ENCODE measurements at regions not wholly inside any gene's neighbourhood (a gene's known extent, or its start where the extent isn't known, plus 50 kb on each side); places are given as distances from the start of the nearest gene placed in this dataset.
"Not testable (repeated sequence)": the region's sequence is repeated elsewhere in the genome, so short reads cannot be mapped to it uniquely, and the experiment has no call there.

GRCh38 chr6:125611573-125612344 lies 137.7 kb upstream of the HEY2 start:
- intact Hi-C loops (cut with DNase I) = loop anchor here in 1 of 2 donors (5.0 to 10.0 kb wide), 2 partner anchors 73 to 136 kb away; partner anchors contain the start of gene HEY2
- Histone ChIP-seq H3K27ac (ENCODE audit: low read depth in 1 of 2, low read length in 2 of 2) (peak overlapping the region; percentile 38 to 68), H3K27me3 (ENCODE audit: control insufficient read depth in 1 of 2, insufficient read depth in 2 of 2, low read length in 1 of 2) (no peaks in the 10 kb centered on the region), H3K4me1 (ENCODE audit: control insufficient read depth in 1 of 2, insufficient read depth in 2 of 2, low read length in 2 of 2) (no peaks in the 10 kb centered on the region), H3K9me3 (ENCODE audit: control insufficient read depth, low read length) (no peaks in the 10 kb centered on the region), H3K4me3 (ENCODE audit: low read length in 2 of 2) (peak overlapping the region in 1 of 2 donors; percentile 38), H3K36me3 (ENCODE audit: control insufficient read depth in 1 of 2, insufficient read depth in 2 of 2, low read length in 1 of 2) (no peaks in the 10 kb centered on the region)
- DNase-seq (peak in 1 of 2 donors; percentile 51), ATAC-seq (ENCODE audit: low FRiP score) (peak; percentile 91)
- WGBS, 2 donors = 3 to 4% methylated on average over 11 of the region's 11 CpGs

DNA sequence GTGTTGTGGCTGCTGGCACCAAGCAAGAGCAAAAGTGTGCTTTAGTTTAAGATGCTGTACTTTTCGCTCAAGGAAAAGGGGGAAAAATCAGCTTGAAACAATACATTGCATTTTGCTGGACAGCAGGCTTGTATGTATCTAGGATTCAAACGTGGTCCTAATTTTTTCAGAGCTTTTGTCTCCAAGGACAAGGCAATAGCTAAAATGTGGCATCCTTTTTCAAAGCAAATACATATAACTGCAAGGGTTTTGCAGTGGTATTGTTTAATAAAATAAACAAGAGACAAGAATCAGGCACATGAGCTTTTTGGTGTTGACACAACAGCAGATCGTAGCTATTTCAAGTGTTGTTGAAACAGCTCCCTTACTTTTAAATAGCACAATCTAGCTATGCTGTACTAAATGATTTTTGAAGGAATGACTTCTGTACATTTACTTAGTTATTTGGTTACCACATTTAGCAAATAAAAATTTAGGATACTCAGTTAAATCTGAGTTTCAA lies 137.0 kb upstream of the HEY2 start:
- H3K27ac ChIP-seq (ENCODE audit: low read depth in 1 of 2, low read length in 2 of 2) = peak overlapping the region; percentile 6 to 68
- no peaks in the 10 kb centered on the region for H3K27me3 ChIP-seq (ENCODE audit: control insufficient read depth in 1 of 2, insufficient read depth in 2 of 2, low read length in 1 of 2)
- peak overlapping the region in 1 of 2 donors; percentile 38 for H3K4me3 ChIP-seq (ENCODE audit: low read length in 2 of 2)
- intact Hi-C loops (cut with DNase I) = loop anchor here in 1 of 2 donors (5.0 to 10.0 kb wide), 2 partner anchors 72 to 135 kb away; partner anchors contain the start of gene HEY2
- H3K9me3 ChIP-seq (ENCODE audit: control insufficient read depth, low read length) = no peaks in the 10 kb centered on the region
- 2 to 3% methylated on average over 3 of the region's 3 CpGs for WGBS, 2 donors
- no peaks in the 10 kb centered on the region for H3K36me3 ChIP-seq (ENCODE audit: control insufficient read depth in 1 of 2, insufficient read depth in 2 of 2, low read length in 1 of 2)
- no peaks in the 10 kb centered on the region for H3K4me1 ChIP-seq (ENCODE audit: control insufficient read depth in 1 of 2, insufficient read depth in 2 of 2, low read length in 2 of 2)
- peak; percentile 46 for ATAC-seq (ENCODE audit: low FRiP score)
- no peak for DNase-seq

DNA sequence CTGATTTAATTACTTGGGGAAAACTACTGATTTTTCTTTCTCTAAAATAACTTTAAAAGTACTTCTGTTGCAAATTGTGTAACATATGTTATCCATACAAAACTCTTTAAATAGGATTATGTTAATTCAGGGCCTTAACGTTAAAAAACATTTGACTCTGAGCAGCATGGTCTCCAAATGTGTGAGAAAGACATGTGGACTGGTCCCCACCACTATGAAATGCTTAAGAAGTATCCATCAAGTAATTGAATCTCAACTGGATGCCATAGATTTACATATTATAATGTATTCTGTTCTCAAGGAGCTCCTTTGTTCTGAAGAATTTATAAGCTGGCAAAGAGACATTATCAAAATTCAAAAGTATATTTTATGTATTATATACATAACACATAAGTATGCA lies 130.8 kb upstream of the HEY2 start:
- Histone ChIP-seq H3K9me3 (ENCODE audit: control insufficient read depth, low read length) (no peaks in the 10 kb centered on the region), H3K4me3 (ENCODE audit: low read length in 2 of 2) (no peak overlapping the region), H3K27ac (ENCODE audit: low read depth in 1 of 2, low read length in 2 of 2) (no peak overlapping the region), H3K4me1 (ENCODE audit: control insufficient read depth in 1 of 2, insufficient read depth in 2 of 2, low read length in 2 of 2) (no peaks in the 10 kb centered on the region), H3K27me3 (ENCODE audit: control insufficient read depth in 1 of 2, insufficient read depth in 2 of 2, low read length in 1 of 2) (no peaks in the 10 kb centered on the region), H3K36me3 (ENCODE audit: control insufficient read depth in 1 of 2, insufficient read depth in 2 of 2, low read length in 1 of 2) (no peaks in the 10 kb centered on the region)
- DNase-seq (no peak), ATAC-seq (ENCODE audit: low FRiP score) (no peak)
- WGBS, 2 donors = 89 to 90% methylated on average over 1 of the region's 1 CpG
- intact Hi-C loops (cut with DNase I) = loop anchor here in 1 of 2 donors (10.0 kb wide), 1 partner anchor 66 kb away; no protein-coding TSS in a partner anchor

GRCh38 chr6:125623085-125623484 lies 126.3 kb upstream of the HEY2 start:
- DNase-seq = no peak
- Histone ChIP-seq H3K27ac (ENCODE audit: low read depth in 1 of 2, low read length in 2 of 2) (no peak overlapping the region), H3K4me1 (ENCODE audit: control insufficient read depth in 1 of 2, insufficient read depth in 2 of 2, low read length in 2 of 2) (peaks cover 0 to 3% of the 10 kb centered on the region in 2 donors), H3K4me3 (ENCODE audit: low read length in 2 of 2) (no peak overlapping the region), H3K9me3 (ENCODE audit: control insufficient read depth, low read length) (no peaks in the 10 kb centered on the region), H3K36me3 (ENCODE audit: control insufficient read depth in 1 of 2, insufficient read depth in 2 of 2, low read length in 1 of 2) (no peaks in the 10 kb centered on the region), H3K27me3 (ENCODE audit: control insufficient read depth in 1 of 2, insufficient read depth in 2 of 2, low read length in 1 of 2) (no peaks in the 10 kb centered on the region)
- intact Hi-C loops (cut with DNase I) = no loop called here
- no peak for ATAC-seq (ENCODE audit: low FRiP score)

DNA sequence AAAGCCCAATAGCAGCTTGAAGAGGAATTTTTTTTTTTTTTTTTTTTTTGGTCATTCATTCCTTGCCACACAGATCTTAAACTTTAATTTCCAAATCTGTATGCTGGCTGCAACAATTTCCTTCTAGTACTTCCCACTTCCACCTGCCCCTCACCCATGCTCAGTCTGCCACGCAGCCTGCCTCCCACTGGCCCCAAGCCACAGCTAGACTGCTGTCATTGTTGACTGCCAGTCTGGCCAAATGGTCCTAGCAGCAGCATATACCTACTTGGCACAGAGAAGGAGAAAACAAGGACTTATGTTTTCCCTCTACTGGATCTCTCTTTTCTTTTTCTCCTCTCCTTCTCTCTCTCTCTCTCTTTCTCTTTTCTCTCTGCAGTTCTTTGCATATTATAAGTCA lies 118.3 kb upstream of the HEY2 start:
- DNase-seq (no peak), ATAC-seq (ENCODE audit: low FRiP score) (no peak)
- peaks cover 0 to 3% of the 10 kb centered on the region in 2 donors for H3K4me1 ChIP-seq (ENCODE audit: control insufficient read depth in 1 of 2, insufficient read depth in 2 of 2, low read length in 2 of 2)
- intact Hi-C loops (cut with DNase I) = no loop called here
- H3K36me3 ChIP-seq (ENCODE audit: control insufficient read depth in 1 of 2, insufficient read depth in 2 of 2, low read length in 1 of 2) = no peaks in the 10 kb centered on the region
- H3K4me3 ChIP-seq (ENCODE audit: low read length in 2 of 2) = no peak overlapping the region
- no peak overlapping the region for H3K27ac ChIP-seq (ENCODE audit: low read depth in 1 of 2, low read length in 2 of 2)
- no peaks in the 10 kb centered on the region for H3K27me3 ChIP-seq (ENCODE audit: control insufficient read depth in 1 of 2, insufficient read depth in 2 of 2, low read length in 1 of 2)
- H3K9me3 ChIP-seq (ENCODE audit: control insufficient read depth, low read length) = no peaks in the 10 kb centered on the region
- 48 to 53% methylated on average over 1 of the region's 1 CpG for WGBS, 2 donors

DNA sequence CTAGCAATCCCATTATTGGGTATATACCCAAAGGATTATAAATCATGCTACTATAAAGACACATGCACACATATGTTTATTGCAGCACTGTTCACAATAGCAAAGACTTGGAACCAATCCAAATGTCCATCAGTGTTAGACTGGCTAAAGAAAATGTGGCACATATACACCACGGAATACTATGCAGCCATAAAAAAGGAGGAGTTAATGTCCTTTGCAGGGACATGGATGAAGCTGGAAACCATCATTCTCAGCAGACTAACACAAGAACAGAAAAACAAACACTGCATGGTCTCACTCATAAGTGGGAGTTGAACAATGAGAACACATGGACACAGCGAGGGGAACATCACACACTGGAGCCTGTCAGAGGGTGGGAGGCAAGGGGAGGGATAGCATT lies 113.4 kb upstream of the HEY2 start:
- 95 to 98% methylated on average over 2 of the region's 2 CpGs for WGBS, 2 donors
- intact Hi-C loops (cut with DNase I) = not testable (repeated sequence)

DNA sequence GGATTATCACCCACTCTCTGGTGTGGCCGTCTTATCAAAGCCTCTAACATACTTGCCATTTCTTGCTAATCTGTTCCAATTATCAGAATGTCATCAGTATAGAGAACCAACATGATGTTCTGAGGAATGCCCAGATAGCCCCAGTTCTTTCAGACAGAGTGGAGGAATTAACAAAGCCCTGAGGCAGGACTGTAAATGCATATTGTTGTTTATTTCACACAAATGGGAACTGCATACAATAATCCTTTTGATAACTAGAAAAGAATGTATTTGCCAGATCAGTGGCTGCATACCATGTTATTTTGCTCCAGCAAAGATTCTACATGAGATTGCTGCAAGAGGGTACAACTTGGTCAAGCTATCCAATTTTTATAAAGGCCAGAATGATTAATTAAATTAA lies 112.8 kb upstream of the HEY2 start:
- WGBS, 2 donors = 95 to 100% methylated on average over 1 of the region's 1 CpG
- intact Hi-C loops (cut with DNase I) = no loop called here
- H3K36me3 ChIP-seq (ENCODE audit: control insufficient read depth in 1 of 2, insufficient read depth in 2 of 2, low read length in 1 of 2) = no peaks in the 10 kb centered on the region
- no peak for ATAC-seq (ENCODE audit: low FRiP score)
- DNase-seq = no peak
- no peaks in the 10 kb centered on the region for H3K27me3 ChIP-seq (ENCODE audit: control insufficient read depth in 1 of 2, insufficient read depth in 2 of 2, low read length in 1 of 2)
- H3K4me1 ChIP-seq (ENCODE audit: control insufficient read depth in 1 of 2, insufficient read depth in 2 of 2, low read length in 2 of 2) = no peaks in the 10 kb centered on the region
- H3K27ac ChIP-seq (ENCODE audit: low read depth in 1 of 2, low read length in 2 of 2) = no peak overlapping the region
- no peaks in the 10 kb centered on the region for H3K9me3 ChIP-seq (ENCODE audit: control insufficient read depth, low read length)
- no peak overlapping the region for H3K4me3 ChIP-seq (ENCODE audit: low read length in 2 of 2)

More for the DNA sequence above, 113.4 kb upstream of the HEY2 start:
- not testable (repeated sequence) for ATAC-seq (ENCODE audit: low FRiP score); H3K4me3 ChIP-seq (ENCODE audit: low read length in 2 of 2); H3K4me1 ChIP-seq (ENCODE audit: control insufficient read depth in 1 of 2, insufficient read depth in 2 of 2, low read length in 2 of 2); H3K27ac ChIP-seq (ENCODE audit: low read depth in 1 of 2, low read length in 2 of 2); H3K27me3 ChIP-seq (ENCODE audit: control insufficient read depth in 1 of 2, insufficient read depth in 2 of 2, low read length in 1 of 2); DNase-seq; H3K36me3 ChIP-seq (ENCODE audit: control insufficient read depth in 1 of 2, insufficient read depth in 2 of 2, low read length in 1 of 2); H3K9me3 ChIP-seq (ENCODE audit: control insufficient read depth, low read length)

GRCh38 chr6:125637207-125637606 lies 112.2 kb upstream of the HEY2 start:
- ATAC-seq (ENCODE audit: low FRiP score) (no peak), DNase-seq (no peak)
- Histone ChIP-seq H3K4me3 (ENCODE audit: low read length in 2 of 2) (no peak overlapping the region), H3K9me3 (ENCODE audit: control insufficient read depth, low read length) (no peaks in the 10 kb centered on the region), H3K36me3 (ENCODE audit: control insufficient read depth in 1 of 2, insufficient read depth in 2 of 2, low read length in 1 of 2) (no peaks in the 10 kb centered on the region), H3K4me1 (ENCODE audit: control insufficient read depth in 1 of 2, insufficient read depth in 2 of 2, low read length in 2 of 2) (no peaks in the 10 kb centered on the region), H3K27ac (ENCODE audit: low read depth in 1 of 2, low read length in 2 of 2) (no peak overlapping the region), H3K27me3 (ENCODE audit: control insufficient read depth in 1 of 2, insufficient read depth in 2 of 2, low read length in 1 of 2) (no peaks in the 10 kb centered on the region)
- WGBS, 2 donors = 95 to 98% methylated on average over 2 of the region's 2 CpGs
- intact Hi-C loops (cut with DNase I) = no loop called here

DNA sequence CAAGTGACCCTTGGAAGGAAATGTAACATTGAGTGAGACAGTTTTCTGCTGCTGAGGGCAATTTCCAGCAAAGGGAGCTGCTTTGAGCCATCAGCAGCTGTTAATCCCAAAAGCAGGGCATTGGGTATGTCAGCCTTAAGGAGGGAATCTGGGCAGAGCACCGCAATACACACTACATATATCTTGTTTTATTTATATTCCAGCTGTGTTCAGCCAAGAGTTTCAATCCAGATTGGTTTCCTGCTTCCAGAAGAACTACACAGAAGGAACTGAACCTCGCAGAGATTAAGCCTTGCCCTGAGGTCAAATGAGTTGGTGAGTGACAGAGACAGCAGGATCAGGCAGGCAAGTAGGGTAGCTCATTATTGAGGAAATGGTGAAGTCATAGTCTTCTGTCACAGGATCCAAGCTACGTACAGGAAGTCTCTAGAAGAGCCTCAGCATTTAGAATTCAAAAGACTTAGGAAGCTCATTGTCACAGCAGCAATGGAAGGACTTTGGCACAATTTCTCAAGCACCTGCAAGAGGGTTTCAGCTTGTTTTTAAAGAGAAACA lies 109.9 kb upstream of the HEY2 start:
- Histone ChIP-seq H3K9me3 (ENCODE audit: control insufficient read depth, low read length) (no peaks in the 10 kb centered on the region), H3K27ac (ENCODE audit: low read depth in 1 of 2, low read length in 2 of 2) (no peak overlapping the region), H3K4me3 (ENCODE audit: low read length in 2 of 2) (no peak overlapping the region), H3K4me1 (ENCODE audit: control insufficient read depth in 1 of 2, insufficient read depth in 2 of 2, low read length in 2 of 2) (no peaks in the 10 kb centered on the region), H3K36me3 (ENCODE audit: control insufficient read depth in 1 of 2, insufficient read depth in 2 of 2, low read length in 1 of 2) (no peaks in the 10 kb centered on the region), H3K27me3 (ENCODE audit: control insufficient read depth in 1 of 2, insufficient read depth in 2 of 2, low read length in 1 of 2) (no peaks in the 10 kb centered on the region)
- ATAC-seq (ENCODE audit: low FRiP score) (no peak), DNase-seq (no peak)
- intact Hi-C loops (cut with DNase I) = no loop called here
- WGBS, 2 donors = 74 to 75% methylated on average over 3 of the region's 3 CpGs
